Mucosa of rectum (tissue), 2 donors: ENCODE measurements at regions not wholly inside any gene's neighbourhood (a gene's known extent, or its start where the extent isn't known, plus 50 kb on each side); places are given as distances from the start of the nearest gene placed in this dataset.
A peak's percentile ranks its signal among the peaks of the same experiment; 100 is the strongest.

Source experiments
- H3K27ac ChIP-seq, 2 donors: one replicate each; pipeline ENCODE4 v1.7.0; 2013; ENCODE audit warnings: inconsistent platforms in 2 of 2, low read depth in 2 of 2, low read length in 2 of 2
- H3K27me3 ChIP-seq, 2 donors: one replicate each; pipeline ENCODE4 v1.7.0; 2013; ENCODE audit warnings: low read length in 2 of 2; ENCODE audit not compliant: control insufficient read depth in 2 of 2, insufficient read depth in 2 of 2
- H3K36me3 ChIP-seq, 2 donors: one replicate each; pipeline ENCODE4 v1.7.0; 2013; ENCODE audit warnings: low read length in 2 of 2; ENCODE audit not compliant: control insufficient read depth in 2 of 2, insufficient read depth in 2 of 2
- H3K4me1 ChIP-seq, 2 donors: one replicate each; pipeline ENCODE4 v1.7.0; 2013; ENCODE audit warnings: low read length in 2 of 2, mild to moderate bottlenecking in 1 of 2; ENCODE audit not compliant: control insufficient read depth in 2 of 2, insufficient read depth in 2 of 2
- H3K4me3 ChIP-seq, 2 donors: one replicate each; pipeline ENCODE4 v1.7.0; 2013; ENCODE audit warnings: low read length in 2 of 2
- H3K9ac ChIP-seq, 2 donors: one replicate each; pipeline ENCODE4 v1.7.0; 2013; ENCODE audit warnings: low read length in 2 of 2, low read depth in 1 of 2, mild to moderate bottlenecking in 1 of 2
- H3K9me3 ChIP-seq, 2 donors: one replicate each; pipeline ENCODE4 v1.7.0; 2013; ENCODE audit warnings: low read length in 2 of 2; ENCODE audit not compliant: control insufficient read depth in 2 of 2
- donor health status: healthy.
- donor health status: Normal muscosa, but diverticular disease.

DNA sequence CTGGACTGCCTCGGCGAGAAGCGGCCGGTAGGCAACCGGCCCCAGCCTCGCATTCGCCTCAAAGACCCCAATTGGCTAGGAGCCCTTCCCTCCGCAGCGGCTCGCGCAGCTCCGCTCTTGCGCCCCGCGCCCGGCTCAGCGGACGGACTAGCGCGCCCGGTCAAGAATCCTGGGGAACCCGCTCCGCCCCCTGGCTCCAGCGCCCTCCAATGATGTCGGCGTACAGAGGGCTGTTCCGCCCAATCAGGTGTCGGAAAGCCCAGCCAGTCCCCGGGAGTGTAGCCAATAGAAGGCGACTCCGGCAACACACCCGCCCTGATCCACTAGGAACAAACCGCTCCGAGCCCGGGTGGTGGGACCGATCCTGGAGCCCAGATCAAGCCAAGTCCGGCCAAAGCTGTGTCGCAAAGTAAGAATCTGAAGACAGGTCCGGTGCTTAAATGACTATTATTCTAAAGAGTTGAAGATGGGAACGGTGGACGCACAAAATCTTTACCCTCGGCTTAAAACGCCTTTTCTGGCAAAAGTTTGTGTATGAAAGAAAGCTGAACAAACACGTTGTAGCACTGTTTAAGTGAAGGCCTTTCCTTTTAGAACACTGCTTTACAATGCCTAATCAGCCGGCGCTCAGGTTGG lies 132.2 kb downstream of the OGFRL1 start:
- no peaks in the 10 kb centered on the region for H3K36me3 ChIP-seq
- no peaks in the 10 kb centered on the region for H3K27me3 ChIP-seq
- H3K4me1 ChIP-seq = no peaks in the 10 kb centered on the region
- H3K9ac ChIP-seq = peak overlapping the region in 1 of 2 donors; percentile 75
- H3K4me3 ChIP-seq = peak overlapping the region; percentile 56 to 75
- H3K27ac ChIP-seq = peak overlapping the region; percentile 73 to 76
- H3K9me3 ChIP-seq = no peaks in the 10 kb centered on the region

DNA sequence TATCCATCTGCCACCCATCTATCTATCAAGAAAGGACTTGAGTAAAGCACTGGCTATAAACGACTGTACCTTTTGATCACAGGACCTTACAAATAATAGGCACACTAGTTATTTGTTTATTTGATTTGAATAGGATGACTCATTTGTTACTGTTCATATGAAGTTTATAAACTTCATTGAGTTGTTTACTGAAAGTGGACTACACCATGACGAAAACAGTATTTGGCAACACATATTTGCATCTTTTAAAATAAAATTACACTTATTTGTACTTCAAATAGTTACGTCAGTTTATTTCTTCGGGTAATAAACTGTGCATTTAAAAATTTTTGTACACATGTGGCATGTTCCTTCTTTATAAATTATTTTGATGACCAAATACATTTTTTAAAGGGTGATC lies 133.0 kb downstream of the OGFRL1 start:
- Histone ChIP-seq H3K27me3 (no peaks in the 10 kb centered on the region), H3K9ac (no peak overlapping the region), H3K36me3 (no peaks in the 10 kb centered on the region), H3K9me3 (no peaks in the 10 kb centered on the region), H3K4me3 (no peak overlapping the region), H3K4me1 (no peaks in the 10 kb centered on the region), H3K27ac (no peak overlapping the region)

DNA sequence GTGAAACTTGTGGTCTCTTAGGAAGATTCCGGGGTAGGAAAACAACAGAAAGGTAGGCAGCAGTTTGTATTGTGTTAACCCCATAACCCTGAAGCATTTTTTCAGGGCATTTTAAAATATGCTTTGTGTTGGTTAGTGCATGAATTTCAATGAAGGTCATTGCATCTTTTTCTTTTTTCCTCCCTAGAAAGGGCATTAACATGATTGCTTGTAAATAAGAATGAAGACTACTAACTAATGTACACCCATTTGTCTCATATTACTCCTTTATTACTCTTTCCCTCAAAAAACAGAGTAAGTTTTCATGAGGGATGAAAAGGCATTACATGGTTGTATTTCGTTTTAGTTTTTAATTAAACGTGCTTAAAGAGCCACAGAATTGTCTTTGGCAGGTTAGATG lies 141.4 kb downstream of the OGFRL1 start:
- H3K4me1 ChIP-seq = no peaks in the 10 kb centered on the region
- no peaks in the 10 kb centered on the region for H3K27me3 ChIP-seq
- H3K9me3 ChIP-seq = no peaks in the 10 kb centered on the region
- no peak overlapping the region for H3K27ac ChIP-seq
- H3K9ac ChIP-seq = no peak overlapping the region
- no peaks in the 10 kb centered on the region for H3K36me3 ChIP-seq
- H3K4me3 ChIP-seq = no peak overlapping the region

DNA sequence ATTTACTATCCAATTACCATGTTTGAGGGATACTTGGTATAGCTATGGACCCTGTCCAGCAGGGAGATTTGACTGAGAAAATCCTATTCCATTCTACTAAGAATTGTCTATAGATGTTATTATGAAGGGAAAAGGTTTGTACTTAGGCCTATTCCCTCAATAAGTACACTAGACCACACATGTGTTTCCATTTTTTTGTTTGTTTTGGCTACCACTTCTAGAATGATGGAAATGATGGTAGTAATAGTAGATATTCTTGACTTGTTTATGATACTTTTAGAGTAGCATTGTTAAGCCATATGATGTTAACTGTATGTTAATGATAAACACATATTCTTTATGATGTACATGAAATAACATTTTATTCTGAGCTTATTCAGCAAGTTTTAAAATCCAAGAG lies 144.8 kb downstream of the OGFRL1 start:
- no peaks in the 10 kb centered on the region for H3K27me3 ChIP-seq
- H3K36me3 ChIP-seq = no peaks in the 10 kb centered on the region
- H3K27ac ChIP-seq = no peak overlapping the region
- no peak overlapping the region for H3K4me3 ChIP-seq
- H3K9me3 ChIP-seq = no peaks in the 10 kb centered on the region
- H3K4me1 ChIP-seq = no peaks in the 10 kb centered on the region
- H3K9ac ChIP-seq = no peak overlapping the region

DNA sequence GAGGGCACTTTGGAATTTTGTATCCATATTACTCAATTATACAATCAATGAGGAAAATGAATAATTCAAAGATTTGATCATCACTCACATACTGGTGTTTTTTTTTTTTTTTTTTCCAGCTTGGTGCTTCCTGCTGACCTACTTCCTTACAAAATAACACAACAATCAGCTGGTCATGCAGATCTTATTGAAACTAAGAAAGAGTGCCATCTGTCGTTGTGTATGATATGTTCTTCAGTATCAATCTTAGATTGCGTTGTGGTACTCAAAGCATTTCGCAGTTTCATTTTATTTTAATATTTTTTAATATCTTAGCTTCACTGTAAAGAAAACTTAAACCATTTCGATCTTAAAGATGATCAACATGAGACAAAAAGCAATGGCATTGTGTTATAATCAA lies 155.6 kb downstream of the OGFRL1 start:
- Histone ChIP-seq H3K4me3 (no peak overlapping the region), H3K9ac (no peak overlapping the region), H3K27ac (no peak overlapping the region), H3K9me3 (no peaks in the 10 kb centered on the region), H3K27me3 (no peaks in the 10 kb centered on the region), H3K36me3 (no peaks in the 10 kb centered on the region), H3K4me1 (no peaks in the 10 kb centered on the region)

DNA sequence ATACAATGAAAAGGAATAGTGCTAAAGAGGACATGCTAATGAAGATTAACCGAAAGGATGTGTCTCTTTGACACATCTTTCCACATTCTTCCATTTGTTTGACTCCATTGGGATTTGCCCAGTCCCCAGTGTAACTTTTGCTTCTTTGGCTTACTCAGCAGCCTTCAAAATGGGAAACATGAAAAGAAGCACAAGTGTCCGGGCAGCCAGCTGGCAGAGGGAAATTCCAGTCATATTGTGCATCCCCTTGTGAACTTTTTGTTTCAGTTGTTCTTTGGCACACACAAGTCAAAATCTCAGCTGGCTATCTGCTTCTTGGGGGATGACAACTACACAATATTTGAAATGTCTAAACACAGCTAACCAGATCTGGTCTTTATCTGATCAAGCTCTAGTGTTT lies 157.4 kb downstream of the OGFRL1 start:
- H3K9ac ChIP-seq = no peak overlapping the region
- no peak overlapping the region for H3K27ac ChIP-seq
- no peaks in the 10 kb centered on the region for H3K27me3 ChIP-seq
- no peaks in the 10 kb centered on the region for H3K4me1 ChIP-seq
- no peaks in the 10 kb centered on the region for H3K36me3 ChIP-seq
- no peak overlapping the region for H3K4me3 ChIP-seq
- H3K9me3 ChIP-seq = no peaks in the 10 kb centered on the region

DNA sequence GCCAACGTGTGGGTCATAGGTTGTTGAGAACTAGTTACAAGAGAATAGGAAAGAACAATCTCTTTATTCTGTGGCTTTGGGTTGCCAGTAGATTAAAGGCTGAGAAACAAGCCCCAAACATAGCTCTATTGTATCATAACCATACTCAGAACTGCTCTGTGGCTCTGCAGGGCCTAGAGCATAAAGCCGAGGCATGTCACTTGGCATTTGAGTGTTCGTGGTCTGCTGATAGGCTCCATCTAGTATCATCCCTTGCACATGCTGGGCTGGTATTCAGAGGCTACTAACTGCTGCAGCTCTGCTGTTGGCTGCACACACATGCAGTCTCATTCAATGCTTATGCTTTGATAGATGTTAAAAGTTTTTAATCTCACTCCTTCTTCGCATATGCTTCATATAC lies 157.9 kb downstream of the OGFRL1 start:
- Histone ChIP-seq H3K27me3 (no peaks in the 10 kb centered on the region), H3K36me3 (no peaks in the 10 kb centered on the region), H3K4me1 (no peaks in the 10 kb centered on the region), H3K27ac (no peak overlapping the region), H3K9ac (no peak overlapping the region), H3K4me3 (no peak overlapping the region), H3K9me3 (no peaks in the 10 kb centered on the region)

DNA sequence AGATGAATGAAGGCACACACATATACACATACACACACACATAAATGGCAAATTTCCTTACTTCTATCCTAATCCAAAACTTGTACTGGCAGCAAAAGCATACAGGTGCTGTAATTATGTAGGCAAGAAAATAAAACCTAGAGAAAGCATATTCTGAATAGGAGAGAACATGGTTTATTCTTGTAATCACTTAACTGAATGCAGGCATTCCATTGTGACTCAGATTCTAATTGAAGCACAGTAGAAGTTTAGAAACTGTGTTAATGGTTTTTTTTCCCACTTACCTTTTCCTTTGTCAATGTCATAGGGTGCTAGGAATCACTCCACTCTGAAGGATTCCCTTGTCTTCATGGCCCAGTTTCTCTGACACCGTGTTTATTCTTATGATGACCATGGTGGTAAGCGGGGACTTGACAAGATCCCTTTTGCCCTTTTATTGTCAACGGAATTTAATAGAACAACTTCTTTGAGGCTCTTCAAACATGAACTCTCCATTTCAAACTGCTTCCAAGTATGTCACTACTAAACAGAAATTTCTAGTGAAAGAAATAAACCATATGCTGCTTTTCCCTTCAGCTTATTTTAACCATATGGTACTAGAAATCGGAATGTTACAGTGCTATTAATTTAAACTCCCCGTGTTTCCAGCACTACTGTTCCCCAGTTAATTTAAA lies 164.2 kb downstream of the OGFRL1 start:
- no peaks in the 10 kb centered on the region for H3K27me3 ChIP-seq
- no peaks in the 10 kb centered on the region for H3K4me1 ChIP-seq
- H3K4me3 ChIP-seq = no peak overlapping the region
- no peaks in the 10 kb centered on the region for H3K36me3 ChIP-seq
- H3K9me3 ChIP-seq = no peaks in the 10 kb centered on the region
- H3K27ac ChIP-seq = no peak overlapping the region
- H3K9ac ChIP-seq = no peak overlapping the region

DNA sequence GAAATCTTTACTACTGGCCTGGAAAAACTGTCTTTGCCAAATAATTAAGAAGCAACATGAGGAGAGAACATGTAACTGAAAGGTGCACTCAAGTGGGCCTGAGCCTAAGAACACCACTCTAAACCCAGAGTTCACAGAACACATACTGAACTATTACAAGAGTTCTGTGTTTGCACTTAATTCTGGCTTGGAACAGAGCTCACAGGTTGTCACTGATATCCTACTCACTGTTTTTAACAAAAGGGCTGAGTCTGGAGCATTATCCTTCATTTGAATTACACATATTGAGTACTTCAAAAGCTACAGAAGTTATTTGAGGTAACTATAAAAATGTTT lies 164.7 kb downstream of the OGFRL1 start:
- no peaks in the 10 kb centered on the region for H3K36me3 ChIP-seq
- H3K4me1 ChIP-seq = no peaks in the 10 kb centered on the region
- no peaks in the 10 kb centered on the region for H3K9me3 ChIP-seq
- no peak overlapping the region for H3K27ac ChIP-seq
- no peak overlapping the region for H3K9ac ChIP-seq
- no peak overlapping the region for H3K4me3 ChIP-seq
- no peaks in the 10 kb centered on the region for H3K27me3 ChIP-seq

DNA sequence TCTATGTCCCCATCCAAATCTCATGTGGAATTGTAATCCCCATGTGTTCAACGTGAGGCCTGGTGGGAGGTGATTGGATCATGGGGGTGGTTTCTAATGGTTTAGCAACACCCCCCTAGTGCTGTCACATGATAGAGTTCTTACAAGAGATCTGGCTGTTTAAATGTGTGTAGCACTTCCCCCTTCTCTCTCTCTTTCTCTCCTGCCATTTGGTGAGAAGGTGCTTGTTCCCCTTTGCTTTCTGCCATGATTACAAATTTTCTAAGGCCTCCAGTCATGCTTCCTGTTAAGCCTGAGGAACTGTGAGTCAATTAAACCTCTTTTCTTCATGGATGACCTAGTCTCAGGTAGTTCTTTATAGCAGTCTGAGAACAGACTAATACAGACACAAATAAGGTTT lies 165.4 kb downstream of the OGFRL1 start:
- no peak overlapping the region for H3K4me3 ChIP-seq
- H3K9ac ChIP-seq = no peak overlapping the region
- H3K9me3 ChIP-seq = no peaks in the 10 kb centered on the region
- H3K36me3 ChIP-seq = no peaks in the 10 kb centered on the region
- no peaks in the 10 kb centered on the region for H3K27me3 ChIP-seq
- no peaks in the 10 kb centered on the region for H3K4me1 ChIP-seq
- H3K27ac ChIP-seq = no peak overlapping the region
